Kasumi-1 (cell line): ENCODE measurements at regions not wholly inside any gene's neighbourhood (a gene's known extent, or its start where the extent isn't known, plus 50 kb on each side); places are given as distances from the start of the nearest gene placed in this dataset.

ENCODE experiments used
- DNase-seq, 2 experiments: peaks; one replicate each; lab custom pipeline; 2025; lab: John Stamatoyannopoulos, UW

DNA sequence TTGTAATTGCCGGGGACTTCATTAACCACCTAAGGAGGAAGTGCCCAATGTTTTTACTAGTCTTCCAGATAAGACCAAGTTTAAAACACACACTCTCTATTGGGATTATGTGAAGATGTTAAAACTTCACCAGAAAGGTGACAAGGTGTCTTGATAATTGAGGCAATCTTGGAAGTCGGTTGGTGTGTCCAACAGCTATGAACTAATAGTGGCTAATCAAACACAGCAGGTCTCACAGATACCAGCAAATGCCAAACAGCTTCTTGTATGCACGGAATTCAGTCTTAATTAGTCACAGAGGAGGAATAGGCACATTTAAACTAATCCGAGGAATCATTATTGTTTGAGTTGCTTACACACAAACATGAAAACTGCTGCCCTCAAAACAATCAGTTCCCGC lies 214.5 kb downstream of the SEC61B start:
- no peak for DNase-seq

DNA sequence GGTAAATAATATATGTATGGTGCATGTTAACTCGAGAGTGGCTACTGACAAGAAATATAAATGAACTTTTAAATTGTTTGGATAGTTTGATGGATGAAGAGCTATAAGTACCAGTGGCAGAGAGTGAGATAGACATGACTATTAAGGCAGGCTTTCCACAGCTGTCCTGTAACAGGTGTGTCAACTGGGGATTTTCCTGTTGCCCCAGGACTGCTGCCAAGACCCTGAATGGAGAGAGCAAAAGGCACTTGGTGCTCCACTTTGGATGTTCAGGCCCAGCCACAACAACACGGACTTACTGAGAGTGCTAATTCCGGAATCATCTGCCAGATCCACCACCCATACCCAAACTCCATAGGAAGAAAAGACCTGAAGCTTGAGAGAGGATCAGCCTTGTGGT lies 215.1 kb downstream of the SEC61B start:
- no peak for DNase-seq

GRCh38 chr9:99438596-99438995 lies 216.5 kb downstream of the SEC61B start:
- no peak for DNase-seq

DNA sequence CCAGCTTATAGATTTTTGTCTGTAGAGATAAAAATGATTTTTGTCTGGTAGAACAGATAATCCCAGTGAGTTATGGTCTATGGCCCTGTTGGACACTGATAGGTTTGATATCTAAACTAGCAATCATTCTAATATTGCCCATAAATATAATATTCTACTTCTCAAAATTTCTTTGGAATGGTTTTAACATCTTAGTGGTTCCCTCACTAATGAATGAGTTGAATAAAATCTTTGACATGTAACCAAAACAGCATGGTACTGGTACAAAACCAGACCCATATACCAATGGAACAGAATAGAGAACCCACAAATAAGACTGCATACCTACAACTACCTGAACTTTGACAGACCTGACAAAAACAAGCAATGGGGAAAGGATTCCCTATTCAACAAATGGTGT lies 219.7 kb downstream of the SEC61B start:
- DNase-seq = no peak

GRCh38 chr9:99445371-99445891 lies 223.3 kb downstream of the SEC61B start:
- no peak for DNase-seq

DNA sequence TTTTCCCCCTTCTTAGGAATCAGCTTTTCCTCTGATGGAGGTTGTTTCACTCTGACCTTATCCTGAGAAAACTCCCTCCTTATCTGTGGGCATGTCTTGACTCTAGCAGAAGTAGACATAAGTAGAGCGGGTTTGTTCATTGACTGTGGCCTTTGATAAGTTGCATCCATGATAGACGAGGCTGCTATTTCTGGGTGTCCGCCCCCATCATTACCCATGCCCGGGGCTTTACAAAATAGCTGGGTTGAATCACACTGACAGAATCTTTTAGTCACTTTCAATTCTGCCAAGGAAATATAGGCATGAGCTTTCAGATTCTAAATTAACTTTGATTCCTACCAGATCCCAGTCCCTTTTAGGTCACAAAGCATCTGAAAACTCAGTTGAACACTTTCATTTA lies 223.8 kb downstream of the SEC61B start:
- no peak for DNase-seq

GRCh38 chr9:99447951-99448350 lies 225.9 kb downstream of the SEC61B start:
- no peak for DNase-seq

DNA sequence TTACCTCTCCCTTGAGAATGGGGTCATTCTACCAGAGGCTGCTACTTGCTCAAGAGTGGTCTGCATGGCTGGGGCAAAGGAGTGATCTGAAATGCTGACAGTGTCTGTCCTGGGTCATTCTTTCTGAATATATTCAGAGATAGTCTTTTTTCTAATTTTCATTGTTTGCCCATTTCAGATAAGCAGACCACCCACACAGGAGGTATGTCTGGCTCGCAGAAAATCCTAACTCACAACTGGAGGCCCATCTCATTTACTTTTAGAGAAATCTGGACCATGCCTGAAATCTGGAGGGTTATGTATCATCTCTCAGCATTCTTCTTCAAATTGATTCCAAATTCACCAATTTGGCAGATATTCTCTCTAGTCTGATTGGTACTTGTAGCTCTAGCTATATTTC lies 227.6 kb downstream of the SEC61B start:
- DNase-seq = no peak

- DNase-seq = no peak
These were observed 229.1 kb downstream of the SEC61B start for GRCh38 chr9:99451112-99451606.

GRCh38 chr9:99457406-99457805 lies 235.3 kb downstream of the SEC61B start:
- no peak for DNase-seq

GRCh38 chr9:99457981-99458380 lies 235.9 kb downstream of the SEC61B start:
- no peak for DNase-seq

DNA sequence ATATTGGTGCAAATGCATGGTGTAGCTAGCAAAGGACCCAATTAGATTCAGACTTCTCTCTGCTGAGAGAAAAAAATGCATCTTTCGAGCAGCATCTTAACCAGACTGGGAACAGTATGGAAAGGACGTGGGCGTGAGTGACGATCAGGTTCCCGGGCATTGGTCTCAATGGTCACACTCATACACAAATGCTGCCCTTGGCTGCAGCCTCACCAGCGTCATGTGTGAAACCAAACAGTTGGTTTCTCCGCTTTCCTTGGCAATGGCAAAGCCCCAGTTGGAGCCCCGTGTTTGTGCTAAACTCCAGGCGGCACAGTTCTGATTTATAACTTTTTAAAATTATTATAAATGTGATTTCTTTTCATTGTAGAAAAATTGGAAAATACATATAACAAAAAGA lies 237.8 kb downstream of the SEC61B start:
- no peak for DNase-seq

GRCh38 chr9:99463131-99463530 lies 241.0 kb downstream of the SEC61B start:
- DNase-seq = no peak

- DNase-seq = no peak
These were observed 242.5 kb downstream of the SEC61B start for GRCh38 chr9:99464568-99464967.

DNA sequence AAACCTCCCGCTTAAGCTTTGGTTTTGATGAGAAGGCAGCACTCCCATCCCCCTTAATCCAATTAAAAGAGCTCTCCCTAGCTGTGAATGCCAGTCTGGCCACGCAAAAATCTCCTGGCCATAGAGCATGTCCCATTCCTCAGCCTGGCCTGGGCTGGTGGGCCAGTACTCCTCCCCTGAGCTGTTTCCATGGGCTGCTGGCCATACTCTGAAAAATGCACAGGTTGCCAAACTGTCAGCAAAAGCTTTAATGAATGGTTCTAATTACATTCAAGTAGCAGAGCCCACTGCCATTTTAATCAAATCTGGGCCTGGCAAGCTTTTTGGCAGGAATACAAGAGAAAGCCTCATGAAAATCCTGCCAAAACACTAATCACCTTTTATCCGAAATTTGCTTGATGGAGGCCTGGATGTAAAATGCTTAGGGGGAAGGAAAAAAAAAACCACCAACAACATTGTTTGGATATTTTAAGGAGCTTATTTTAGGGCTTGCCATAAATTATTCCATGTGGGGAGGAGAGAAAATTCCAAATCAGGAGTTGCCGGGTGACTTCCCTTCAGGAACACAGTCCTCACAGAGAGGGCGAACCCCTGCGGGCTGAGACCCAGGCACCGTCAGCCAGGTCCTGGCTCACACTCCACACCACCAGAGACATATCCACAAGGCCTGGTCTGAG lies 243.3 kb downstream of the SEC61B start:
- DNase-seq = no peak

DNA sequence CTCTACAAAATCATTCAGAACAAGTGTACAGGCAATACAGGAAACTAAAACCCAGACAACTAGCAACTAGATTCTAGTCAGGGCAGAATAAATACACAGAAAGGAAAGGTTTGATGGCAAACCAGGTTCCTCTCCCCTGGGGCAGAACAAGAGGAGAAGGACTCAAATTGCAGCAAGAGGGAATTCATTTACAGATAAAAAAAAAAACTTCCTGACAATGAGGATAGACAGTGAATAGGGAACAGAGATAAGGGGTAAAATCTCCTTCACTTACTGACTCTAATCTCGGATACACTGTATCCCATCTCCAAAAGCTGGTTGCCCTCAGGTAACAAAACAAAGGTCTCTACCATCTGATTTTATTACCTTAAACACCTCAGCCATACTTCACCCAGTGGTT lies 244.0 kb downstream of the SEC61B start:
- no peak for DNase-seq

DNA sequence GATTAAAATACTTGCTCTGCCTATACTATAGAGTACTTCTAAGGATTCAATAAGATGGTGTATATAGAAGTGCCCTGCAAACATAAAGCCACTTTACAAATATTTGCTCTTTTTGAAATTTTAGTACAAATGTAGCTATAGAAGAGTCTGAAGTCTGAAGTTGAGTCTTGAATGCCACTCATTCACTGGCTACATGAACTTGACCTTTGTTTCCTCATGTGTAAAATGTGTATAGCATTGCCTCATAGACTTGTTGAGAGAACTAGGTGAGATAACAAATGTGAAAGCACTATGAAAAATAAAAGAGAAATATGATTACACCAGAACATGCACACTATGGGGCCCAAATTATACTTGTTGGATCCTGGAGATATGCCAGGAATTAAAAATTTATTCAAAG lies 244.7 kb downstream of the SEC61B start:
- no peak for DNase-seq

GRCh38 chr9:99471033-99471432 lies 249.0 kb downstream of the SEC61B start:
- DNase-seq = no peak

- no peak for DNase-seq
These were observed 250.3 kb downstream of the SEC61B start for GRCh38 chr9:99472240-99472915.

DNA sequence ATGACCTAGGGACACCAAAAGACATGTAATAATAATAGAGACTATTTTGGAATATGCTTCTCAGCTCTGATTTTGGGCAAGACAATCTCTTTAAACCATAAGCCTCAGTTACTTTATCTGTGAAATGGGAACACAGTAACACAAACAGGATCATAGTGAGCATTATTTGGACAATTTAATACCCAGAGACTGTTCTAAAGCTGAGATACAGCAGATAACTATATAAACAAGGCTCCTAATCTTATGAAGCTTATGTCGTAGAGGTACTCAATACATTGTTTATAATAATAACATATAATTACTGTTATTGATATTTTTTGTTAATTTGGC lies 250.8 kb downstream of the SEC61B start:
- no peak for DNase-seq

DNA sequence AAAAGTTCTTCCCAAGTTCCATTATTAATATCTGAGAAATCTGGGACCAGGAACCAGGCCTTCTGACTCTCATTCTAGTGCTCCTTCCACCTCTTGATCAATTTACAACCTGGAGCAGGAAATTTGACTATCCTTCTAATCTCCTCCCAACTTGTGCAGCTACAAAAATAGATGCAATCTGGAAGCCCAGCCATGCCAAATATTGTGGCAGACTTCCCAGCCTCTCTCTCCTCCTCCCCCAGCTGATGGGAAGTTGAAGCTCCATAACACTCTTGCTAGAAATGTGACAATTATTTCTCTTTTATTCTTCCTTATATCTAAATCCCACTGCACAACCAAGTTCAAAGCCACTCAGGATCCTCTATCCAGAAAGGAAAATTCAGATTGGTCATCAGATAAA lies 252.1 kb downstream of the SEC61B start:
- DNase-seq = no peak

GRCh38 chr9:99475401-99476065 lies 253.5 kb downstream of the SEC61B start:
- DNase-seq = no peak

DNA sequence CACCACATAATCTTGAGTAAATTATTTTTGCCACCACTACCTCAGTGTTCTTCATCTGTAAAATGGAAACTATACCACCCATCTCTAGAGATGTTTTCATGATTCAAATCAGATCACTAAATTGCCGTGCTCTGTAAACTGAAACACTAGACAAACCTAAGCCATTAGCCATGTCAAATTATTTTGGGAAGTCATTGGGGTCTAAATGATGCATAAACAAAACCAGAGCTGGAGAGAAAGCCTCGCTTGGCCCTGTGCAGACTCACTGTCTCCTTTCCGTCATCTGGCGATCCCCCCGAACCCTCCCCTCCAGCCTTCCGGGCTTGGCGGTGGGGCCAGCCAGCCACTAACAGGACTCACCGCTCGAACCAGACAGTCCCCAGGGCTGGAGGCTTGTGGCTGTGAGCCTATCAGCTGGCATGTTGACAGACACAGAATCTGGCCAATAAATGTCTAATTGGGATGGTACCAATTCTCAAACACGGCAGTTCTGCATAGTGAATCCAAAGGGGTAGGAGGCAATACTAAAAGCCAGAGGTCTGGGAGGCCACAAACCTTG lies 256.5 kb downstream of the SEC61B start:
- DNase-seq = no peak
